Globus pallidus (tissue), 1 donor: ENCODE measurements at regions not wholly inside any gene's neighbourhood (a gene's known extent, or its start where the extent isn't known, plus 50 kb on each side); places are given as distances from the start of the nearest gene placed in this dataset.
"Not testable (repeated sequence)": the region's sequence is repeated elsewhere in the genome, so short reads cannot be mapped to it uniquely, and the experiment has no call there.

Experiments
- DNase-seq: peaks from one replicate; pipeline ENCODE4 v3.0.0-alpha.2; 2015; ENCODE audit warnings: low spot score

- no peak for DNase-seq
Measured at GRCh38 chr6:81465859-81466258, 286.6 kb downstream of the TENT5A start.

- no peak for DNase-seq
Measured at GRCh38 chr6:81456416-81456815, 296.1 kb downstream of the TENT5A start.

GRCh38 chr6:81455641-81456040 is 296.8 kb downstream of the TENT5A start:
- DNase-seq = no peak

GRCh38 chr6:81451787-81452186 is 300.7 kb downstream of the TENT5A start:
- DNase-seq = no peak

- no peak for DNase-seq
Measured at GRCh38 chr6:81450180-81450579, 302.3 kb downstream of the TENT5A start.

GRCh38 chr6:81446509-81446908 is 306.0 kb downstream of the TENT5A start:
- DNase-seq = no peak

GRCh38 chr6:81439417-81439816 is 313.1 kb downstream of the TENT5A start:
- DNase-seq = no peak

- no peak for DNase-seq
Measured at GRCh38 chr6:81436990-81437389, 315.5 kb downstream of the TENT5A start.

- DNase-seq = no peak
Measured at GRCh38 chr6:81413306-81413705, 339.2 kb downstream of the TENT5A start.

GRCh38 chr6:81401970-81402690 is 350.4 kb downstream of the TENT5A start:
- DNase-seq = no peak

GRCh38 chr6:81396916-81397315 is 355.6 kb downstream of the TENT5A start:
- no peak for DNase-seq

GRCh38 chr6:81387163-81387562 is 365.3 kb downstream of the TENT5A start:
- no peak for DNase-seq

- DNase-seq = no peak
Measured at GRCh38 chr6:81384921-81385320, 367.6 kb downstream of the TENT5A start.

- DNase-seq = no peak
Measured at GRCh38 chr6:81383472-81383871, 369.0 kb downstream of the TENT5A start.

GRCh38 chr6:81382852-81383251 is 369.6 kb downstream of the TENT5A start:
- no peak for DNase-seq

GRCh38 chr6:81381382-81381916 is 371.0 kb downstream of the TENT5A start:
- no peak for DNase-seq

GRCh38 chr6:81380718-81381338 is 371.7 kb downstream of the TENT5A start:
- DNase-seq = no peak

- no peak for DNase-seq
Measured at GRCh38 chr6:81376745-81377144, 375.7 kb downstream of the TENT5A start.

GRCh38 chr6:81373414-81373813 is 379.1 kb downstream of the TENT5A start:
- no peak for DNase-seq

GRCh38 chr6:81371930-81372329 is 380.6 kb downstream of the TENT5A start:
- DNase-seq = no peak

- no peak for DNase-seq
Measured at GRCh38 chr6:81366972-81367371, 385.5 kb downstream of the TENT5A start.

GRCh38 chr6:81362246-81362645 is 390.2 kb downstream of the TENT5A start:
- DNase-seq = no peak

GRCh38 chr6:81353262-81353661 is 399.2 kb downstream of the TENT5A start:
- no peak for DNase-seq

GRCh38 chr6:81344026-81344425 is 408.5 kb downstream of the TENT5A start:
- not testable (repeated sequence) for DNase-seq
